ENCODE measurements at regions not wholly inside any gene's neighbourhood (a gene's known extent, or its start where the extent isn't known, plus 50 kb on each side); places are given as distances from the start of the nearest gene placed in this dataset.

DNA sequence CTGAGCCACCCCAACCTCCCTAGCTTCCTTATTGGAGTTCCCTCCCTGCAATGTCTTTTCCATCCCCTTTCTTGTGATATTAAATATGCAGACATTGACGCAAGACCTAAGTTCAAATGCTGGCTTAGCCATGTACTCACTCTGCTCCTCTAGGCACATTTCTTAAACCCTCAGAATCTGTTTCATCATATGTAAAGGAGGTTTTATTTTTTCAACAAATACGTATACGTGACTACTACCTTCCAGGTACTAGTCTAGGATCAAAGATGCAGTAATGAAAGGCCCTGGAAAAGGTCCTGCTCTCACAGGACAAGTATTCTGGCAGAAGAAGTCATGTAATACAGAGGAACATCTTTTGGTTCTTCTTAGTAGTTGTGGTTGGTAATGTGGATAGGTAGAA, 98.6 kb downstream of the SIPA1L2 start:
- H3K9me3 ChIP-seq, result no peaks in the 10 kb centered on the region
- no peak overlapping the region for H3K4me3 ChIP-seq
- 98 to 100% methylated on average over 3 of the region's 3 CpGs for WGBS, 2 donors
- H3K4me1 ChIP-seq, result peaks cover 0 to 44% (median 3%) of the 10 kb centered on the region in 4 donors
- no peaks in the 10 kb centered on the region for H3K27me3 ChIP-seq
- TF ChIP-seq EP300 (IDR thresholded peaks at IDR 0.05) (no peak), POLR2A (IDR thresholded peaks at IDR 0.05) (no peak)
- TF ChIP-seq, protein P1, sequence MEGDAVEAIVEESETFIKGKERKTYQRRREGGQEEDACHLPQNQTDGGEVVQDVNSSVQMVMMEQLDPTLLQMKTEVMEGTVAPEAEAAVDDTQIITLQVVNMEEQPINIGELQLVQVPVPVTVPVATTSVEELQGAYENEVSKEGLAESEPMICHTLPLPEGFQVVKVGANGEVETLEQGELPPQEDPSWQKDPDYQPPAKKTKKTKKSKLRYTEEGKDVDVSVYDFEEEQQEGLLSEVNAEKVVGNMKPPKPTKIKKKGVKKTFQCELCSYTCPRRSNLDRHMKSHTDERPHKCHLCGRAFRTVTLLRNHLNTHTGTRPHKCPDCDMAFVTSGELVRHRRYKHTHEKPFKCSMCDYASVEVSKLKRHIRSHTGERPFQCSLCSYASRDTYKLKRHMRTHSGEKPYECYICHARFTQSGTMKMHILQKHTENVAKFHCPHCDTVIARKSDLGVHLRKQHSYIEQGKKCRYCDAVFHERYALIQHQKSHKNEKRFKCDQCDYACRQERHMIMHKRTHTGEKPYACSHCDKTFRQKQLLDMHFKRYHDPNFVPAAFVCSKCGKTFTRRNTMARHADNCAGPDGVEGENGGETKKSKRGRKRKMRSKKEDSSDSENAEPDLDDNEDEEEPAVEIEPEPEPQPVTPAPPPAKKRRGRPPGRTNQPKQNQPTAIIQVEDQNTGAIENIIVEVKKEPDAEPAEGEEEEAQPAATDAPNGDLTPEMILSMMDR (IDR thresholded peaks at IDR 0.05), result no peak
- no peak overlapping the region for H3K27ac ChIP-seq
- H3K36me3 ChIP-seq, result peaks cover 0 to 5% (median 0%) of the 10 kb centered on the region in 3 donors
- DNase-seq (ENCODE audit: low spot score in 2 of 2), result no peak

DNA sequence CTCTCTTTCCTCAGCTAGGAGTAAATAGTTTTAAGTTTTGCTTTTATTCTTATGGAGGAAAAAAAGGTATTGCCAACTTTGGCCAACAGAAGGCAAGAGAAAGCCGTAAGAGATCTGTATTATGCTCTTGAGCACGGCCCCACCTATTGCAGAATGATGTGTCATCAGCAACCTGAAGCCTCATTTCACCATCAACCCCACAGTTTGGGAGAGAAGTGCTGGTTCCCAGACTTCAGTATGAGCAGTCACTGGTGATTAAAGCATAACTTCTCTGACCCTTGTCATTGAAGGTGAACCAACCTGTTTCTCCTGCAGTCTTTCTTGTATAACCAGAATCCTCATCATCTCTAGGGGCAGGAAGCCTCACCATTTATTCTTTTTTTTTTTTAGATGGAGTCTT, 100.2 kb downstream of the SIPA1L2 start:
- H3K4me1 ChIP-seq, result peaks cover 0 to 34% (median 3%) of the 10 kb centered on the region in 4 donors
- no peak for DNase-seq (ENCODE audit: low spot score in 2 of 2)
- no peaks in the 10 kb centered on the region for H3K27me3 ChIP-seq
- peaks cover 0 to 5% (median 0%) of the 10 kb centered on the region in 3 donors for H3K36me3 ChIP-seq
- H3K27ac ChIP-seq, result no peak overlapping the region
- 96 to 98% methylated on average over 2 of the region's 2 CpGs for WGBS, 2 donors
- TF ChIP-seq EP300 (IDR thresholded peaks at IDR 0.05), result no peak
- TF ChIP-seq, protein P1 (IDR thresholded peaks at IDR 0.05), result no peak
- no peak for TF ChIP-seq POLR2A (IDR thresholded peaks at IDR 0.05)
- no peak overlapping the region for H3K4me3 ChIP-seq
- no peaks in the 10 kb centered on the region for H3K9me3 ChIP-seq

DNA sequence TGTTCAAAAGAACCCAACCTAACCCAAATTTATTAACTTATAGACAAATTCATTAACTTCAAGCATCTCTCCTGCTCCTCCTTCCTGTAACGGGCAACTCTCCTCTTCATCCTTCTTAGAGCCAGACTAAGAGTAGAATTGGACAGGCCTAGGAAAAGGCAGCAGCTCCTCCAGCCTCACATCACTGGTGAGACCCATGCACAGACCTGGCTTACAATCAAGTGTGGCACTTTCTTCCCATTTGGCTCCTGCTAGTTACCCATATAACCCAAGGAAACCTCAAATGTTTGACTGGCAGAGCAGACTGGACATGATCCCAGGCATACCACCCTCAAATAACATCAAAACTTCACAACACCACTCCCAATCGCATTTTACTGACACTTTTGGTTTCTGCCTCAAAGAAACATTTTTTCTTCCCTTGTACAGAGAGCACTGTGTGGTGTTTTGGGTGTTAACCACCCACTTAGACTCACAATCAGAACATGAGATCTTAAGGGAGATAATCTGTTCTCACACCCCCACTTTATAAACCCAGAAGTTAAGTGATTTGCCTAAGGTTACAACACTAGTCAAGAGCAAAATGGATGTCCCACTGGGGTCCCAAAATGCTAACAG, 101.4 kb downstream of the SIPA1L2 start:
- TF ChIP-seq EP300 (IDR thresholded peaks at IDR 0.05), result no peak
- peaks cover 0 to 4% (median 0%) of the 10 kb centered on the region in 3 donors for H3K36me3 ChIP-seq
- H3K27ac ChIP-seq, result peak overlapping the region in 1 of 4 donors; percentile 35
- peaks cover 0 to 44% (median 5%) of the 10 kb centered on the region in 4 donors for H3K4me1 ChIP-seq
- H3K4me3 ChIP-seq, result no peak overlapping the region
- DNase-seq (ENCODE audit: low spot score in 2 of 2), result no peak
- no peaks in the 10 kb centered on the region for H3K27me3 ChIP-seq
- H3K9me3 ChIP-seq, result no peaks in the 10 kb centered on the region
- 57 to 66% methylated on average over 2 of the region's 2 CpGs for WGBS, 2 donors

DNA sequence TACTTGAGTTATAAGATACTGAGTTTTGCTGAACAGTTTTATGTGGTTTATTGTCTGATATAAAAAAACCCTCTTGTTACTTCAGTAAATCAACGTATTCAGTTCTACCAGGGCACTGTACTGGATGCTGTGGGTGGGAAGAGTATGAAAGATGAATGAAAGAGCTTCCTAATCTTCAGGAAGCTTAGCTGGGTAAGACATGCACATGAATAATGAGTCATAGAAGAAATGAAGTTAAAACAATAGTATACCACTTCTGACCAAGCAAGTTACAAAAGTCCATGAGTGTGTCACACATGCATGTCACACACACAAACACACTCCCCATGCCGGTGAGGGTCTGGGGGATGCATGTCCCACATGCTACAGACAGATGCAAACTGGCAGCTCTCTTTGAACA, 105.9 kb downstream of the SIPA1L2 start:
- TF ChIP-seq EP300 (IDR thresholded peaks at IDR 0.05), result no peak
- TF ChIP-seq POLR2A (IDR thresholded peaks at IDR 0.05), result no peak
- TF ChIP-seq, protein P1 (IDR thresholded peaks at IDR 0.05), result no peak
- no peak overlapping the region for H3K4me3 ChIP-seq
- no peaks in the 10 kb centered on the region for H3K9me3 ChIP-seq
- H3K4me1 ChIP-seq, result peaks cover 0 to 36% (median 9%) of the 10 kb centered on the region in 4 donors
- DNase-seq (ENCODE audit: low spot score in 2 of 2), result no peak
- H3K27ac ChIP-seq, result peak overlapping the region in 2 of 4 donors; percentile 37 to 67
- WGBS, 2 donors, result 34 to 42% methylated on average over 2 of the region's 2 CpGs
- no peaks in the 10 kb centered on the region for H3K27me3 ChIP-seq
- no peaks in the 10 kb centered on the region for H3K36me3 ChIP-seq

DNA sequence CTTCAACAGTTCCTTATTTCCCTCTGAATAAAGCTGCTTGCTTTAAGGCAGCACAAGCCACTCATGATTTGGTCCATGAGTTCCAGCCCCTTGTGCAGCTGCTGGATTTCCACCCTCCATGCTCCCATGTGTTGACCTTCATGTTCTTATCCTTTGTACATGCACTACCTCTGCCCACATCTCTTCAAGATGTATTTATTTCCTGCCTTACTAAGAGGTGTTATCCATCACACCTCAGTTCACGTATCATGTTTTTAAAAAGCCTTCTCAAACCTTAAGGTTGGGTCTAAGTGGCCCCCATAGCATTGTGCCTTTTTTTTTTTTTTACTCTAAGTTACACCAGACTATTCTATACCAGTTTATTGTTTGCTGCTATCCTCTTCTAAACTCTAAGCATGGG, 107.7 kb downstream of the SIPA1L2 start:
- Histone ChIP-seq H3K4me1 (peaks cover 0 to 28% (median 9%) of the 10 kb centered on the region in 4 donors), H3K36me3 (no peaks in the 10 kb centered on the region), H3K9me3 (no peaks in the 10 kb centered on the region), H3K27me3 (no peaks in the 10 kb centered on the region), H3K4me3 (no peak overlapping the region), H3K27ac (no peak overlapping the region)
- 93 to 97% methylated on average over 1 of the region's 1 CpG for WGBS, 2 donors
- no peak for DNase-seq (ENCODE audit: low spot score in 2 of 2)
- no peak for TF ChIP-seq POLR2A (IDR thresholded peaks at IDR 0.05)
- TF ChIP-seq, protein P1 (IDR thresholded peaks at IDR 0.05), result no peak
- no peak for TF ChIP-seq EP300 (IDR thresholded peaks at IDR 0.05)
